ENCODE measurements at regions not wholly inside any gene's neighbourhood (a gene's known extent, or its start where the extent isn't known, plus 50 kb on each side); places are given as distances from the start of the nearest gene placed in this dataset.

GRCh38 chr10:79009145-79009544, 59.6 kb upstream of the ZMIZ1 start:
- no peak for TF ChIP-seq CTCF (IDR thresholded peaks at IDR 0.05; ENCODE audit: low read length)
- no peak for TF ChIP-seq EZH2 (IDR thresholded peaks at IDR 0.05; ENCODE audit: borderline replicate concordance, low read length)
